PFSK-1 (cell line): ENCODE measurements at regions not wholly inside any gene's neighbourhood (a gene's known extent, or its start where the extent isn't known, plus 50 kb on each side); places are given as distances from the start of the nearest gene placed in this dataset.

Experiments used
- FOXP2 ChIP-seq: optimal IDR thresholded peaks from 2 replicates; pipeline ENCODE3; 2011; ENCODE audit warnings: borderline replicate concordance, control low read depth, inconsistent platforms; ENCODE audit not compliant: insufficient read depth; ENCODE audit errors: extremely low read length, extremely low read depth
- POLR2AphosphoS5 ChIP-seq: IDR thresholded peaks from 2 replicates; pipeline ENCODE4 v1.6.1; 2012; ENCODE audit warnings: low read depth, mild to moderate bottlenecking, control low read depth, low read length, moderate library complexity
- SIN3A ChIP-seq: IDR thresholded peaks from 2 replicates; pipeline ENCODE4 v1.6.1; 2012; ENCODE audit warnings: mild to moderate bottlenecking, low read length, moderate library complexity, borderline replicate concordance; ENCODE audit not compliant: insufficient read depth
- TAF1 ChIP-seq: IDR thresholded peaks from 2 replicates; pipeline ENCODE4 v1.6.1; 2012; ENCODE audit warnings: low read length, control low read depth, borderline replicate concordance; ENCODE audit not compliant: insufficient read depth
- TF ChIP-seq, protein P1 (sequence below), 2 experiments: IDR thresholded peaks; 2 replicates each; pipeline versions ENCODE4 v1.6.1 to v1.8.0; 2011 to 2012; ENCODE audit warnings: low read depth in 2 of 2, low read length in 2 of 2, control low read depth in 1 of 2, inconsistent platforms in 1 of 2, mild to moderate bottlenecking in 1 of 2, moderate library complexity in 1 of 2; ENCODE audit not compliant: insufficient read depth in 1 of 2

DNA sequence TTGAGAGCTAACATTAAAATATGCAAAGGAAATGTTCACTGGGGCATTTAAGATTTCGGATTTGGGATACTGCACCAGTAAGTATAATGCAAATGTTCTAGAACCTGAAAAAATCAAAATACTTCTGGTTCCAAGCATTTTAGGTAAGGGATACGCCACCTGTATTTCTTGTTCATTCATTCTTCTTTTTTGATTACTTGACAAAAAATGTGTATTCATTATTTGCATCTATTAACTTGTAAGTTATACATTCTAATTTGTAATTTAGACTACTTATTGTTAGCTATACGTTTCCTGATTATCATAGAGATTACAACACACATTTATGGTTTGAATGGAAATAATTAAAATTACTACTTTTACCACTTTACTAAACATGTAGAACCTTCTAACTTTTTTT, 486.9 kb downstream of the SOX5 start:
- TF ChIP-seq SIN3A (no peak), POLR2AphosphoS5 (no peak), TAF1 (no peak), FOXP2 (no peak)
- TF ChIP-seq, protein P1, sequence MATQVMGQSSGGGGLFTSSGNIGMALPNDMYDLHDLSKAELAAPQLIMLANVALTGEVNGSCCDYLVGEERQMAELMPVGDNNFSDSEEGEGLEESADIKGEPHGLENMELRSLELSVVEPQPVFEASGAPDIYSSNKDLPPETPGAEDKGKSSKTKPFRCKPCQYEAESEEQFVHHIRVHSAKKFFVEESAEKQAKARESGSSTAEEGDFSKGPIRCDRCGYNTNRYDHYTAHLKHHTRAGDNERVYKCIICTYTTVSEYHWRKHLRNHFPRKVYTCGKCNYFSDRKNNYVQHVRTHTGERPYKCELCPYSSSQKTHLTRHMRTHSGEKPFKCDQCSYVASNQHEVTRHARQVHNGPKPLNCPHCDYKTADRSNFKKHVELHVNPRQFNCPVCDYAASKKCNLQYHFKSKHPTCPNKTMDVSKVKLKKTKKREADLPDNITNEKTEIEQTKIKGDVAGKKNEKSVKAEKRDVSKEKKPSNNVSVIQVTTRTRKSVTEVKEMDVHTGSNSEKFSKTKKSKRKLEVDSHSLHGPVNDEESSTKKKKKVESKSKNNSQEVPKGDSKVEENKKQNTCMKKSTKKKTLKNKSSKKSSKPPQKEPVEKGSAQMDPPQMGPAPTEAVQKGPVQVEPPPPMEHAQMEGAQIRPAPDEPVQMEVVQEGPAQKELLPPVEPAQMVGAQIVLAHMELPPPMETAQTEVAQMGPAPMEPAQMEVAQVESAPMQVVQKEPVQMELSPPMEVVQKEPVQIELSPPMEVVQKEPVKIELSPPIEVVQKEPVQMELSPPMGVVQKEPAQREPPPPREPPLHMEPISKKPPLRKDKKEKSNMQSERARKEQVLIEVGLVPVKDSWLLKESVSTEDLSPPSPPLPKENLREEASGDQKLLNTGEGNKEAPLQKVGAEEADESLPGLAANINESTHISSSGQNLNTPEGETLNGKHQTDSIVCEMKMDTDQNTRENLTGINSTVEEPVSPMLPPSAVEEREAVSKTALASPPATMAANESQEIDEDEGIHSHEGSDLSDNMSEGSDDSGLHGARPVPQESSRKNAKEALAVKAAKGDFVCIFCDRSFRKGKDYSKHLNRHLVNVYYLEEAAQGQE (IDR thresholded peaks at IDR 0.05; ENCODE audit: insufficient read depth in 1 of 2, low read depth in 2 of 2, low read length in 2 of 2): no peak

DNA sequence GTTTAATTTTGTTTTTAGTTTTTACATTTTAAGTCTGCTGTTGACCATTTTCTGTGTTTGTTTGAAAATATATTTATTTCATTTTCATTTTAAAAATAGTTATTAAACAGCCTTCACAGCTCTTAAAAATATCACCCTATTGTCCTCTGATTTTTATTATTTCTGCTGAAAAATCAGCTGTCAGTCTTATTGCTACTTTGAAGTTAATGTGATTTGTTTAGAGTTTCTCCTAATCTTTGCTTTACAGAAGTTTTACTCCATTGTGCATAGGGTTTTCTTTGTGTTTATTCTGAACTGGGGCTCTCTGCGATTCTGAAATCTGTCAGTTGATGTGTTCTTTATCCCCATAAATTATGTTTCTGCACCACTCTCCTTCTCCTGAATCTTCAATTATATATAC, 486.3 kb downstream of the SOX5 start:
- no peak for TF ChIP-seq SIN3A
- TF ChIP-seq FOXP2: no peak
- no peak for TF ChIP-seq TAF1
- TF ChIP-seq POLR2AphosphoS5: no peak

DNA sequence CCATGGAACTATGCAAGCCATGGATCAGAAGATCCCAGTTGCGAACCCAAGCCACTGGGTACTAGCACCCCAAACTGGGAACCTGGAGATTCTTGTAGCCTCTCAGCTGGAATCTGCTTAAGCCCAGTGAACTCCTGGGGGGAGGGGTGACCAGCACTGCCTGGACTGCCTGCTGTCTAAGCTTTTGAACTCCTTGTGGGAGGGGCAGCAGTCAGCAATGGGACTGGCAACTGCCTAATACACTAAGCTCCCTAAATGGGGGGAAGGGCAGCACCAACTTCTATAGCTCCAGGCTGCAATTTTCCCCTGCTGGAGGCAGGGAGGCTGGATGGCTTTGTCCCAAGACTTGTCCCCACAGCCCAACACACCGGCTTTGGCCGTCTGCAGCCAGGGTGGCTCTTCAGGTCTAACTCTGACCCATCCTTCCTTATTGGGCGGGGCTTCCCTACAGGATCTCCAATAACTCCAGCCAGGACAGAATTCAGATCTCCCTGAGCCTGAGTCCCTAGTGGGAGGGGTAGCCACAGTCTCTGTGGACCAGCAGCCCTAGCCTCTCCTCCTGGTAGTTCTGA, 485.1 kb downstream of the SOX5 start:
- TF ChIP-seq, protein P1 (IDR thresholded peaks at IDR 0.05; ENCODE audit: insufficient read depth in 1 of 2, low read depth in 2 of 2, low read length in 2 of 2): no peak
- TF ChIP-seq FOXP2 (no peak), SIN3A (no peak), POLR2AphosphoS5 (no peak), TAF1 (no peak)

DNA sequence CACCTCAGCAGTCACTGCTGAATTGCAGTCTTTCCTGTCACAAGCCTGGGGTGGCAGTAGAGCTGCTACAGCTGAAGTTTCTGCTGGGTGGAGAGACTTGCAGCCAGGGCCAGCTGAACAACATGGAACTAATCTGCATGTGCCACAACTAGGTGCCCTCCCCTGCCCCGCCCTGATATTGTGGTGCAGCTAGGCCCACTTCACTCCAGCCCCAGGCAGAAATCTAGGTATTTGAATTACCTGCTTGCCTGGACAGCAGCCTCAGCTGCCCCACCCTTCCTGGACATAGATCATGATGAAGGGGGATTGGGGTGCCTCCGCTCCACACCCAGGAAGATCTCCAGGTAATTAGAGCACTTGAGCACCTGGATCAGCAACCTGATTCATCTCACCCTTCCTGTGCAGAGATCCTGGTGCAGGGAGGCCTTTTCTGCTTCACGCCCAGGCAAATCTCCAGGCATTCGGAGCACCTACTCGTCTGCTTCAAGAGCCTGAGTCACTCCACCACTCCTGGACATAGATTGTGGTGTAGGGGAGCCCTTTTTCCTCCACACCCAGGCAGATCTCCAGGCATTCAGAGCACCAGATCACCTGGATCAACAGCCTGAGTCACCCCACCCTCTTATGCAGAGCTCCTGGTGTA, 477.0 kb downstream of the SOX5 start:
- TF ChIP-seq TAF1 (no peak), FOXP2 (no peak), SIN3A (no peak), POLR2AphosphoS5 (no peak)
- TF ChIP-seq, protein P1 (IDR thresholded peaks at IDR 0.05; ENCODE audit: insufficient read depth in 1 of 2, low read depth in 2 of 2, low read length in 2 of 2): no peak

DNA sequence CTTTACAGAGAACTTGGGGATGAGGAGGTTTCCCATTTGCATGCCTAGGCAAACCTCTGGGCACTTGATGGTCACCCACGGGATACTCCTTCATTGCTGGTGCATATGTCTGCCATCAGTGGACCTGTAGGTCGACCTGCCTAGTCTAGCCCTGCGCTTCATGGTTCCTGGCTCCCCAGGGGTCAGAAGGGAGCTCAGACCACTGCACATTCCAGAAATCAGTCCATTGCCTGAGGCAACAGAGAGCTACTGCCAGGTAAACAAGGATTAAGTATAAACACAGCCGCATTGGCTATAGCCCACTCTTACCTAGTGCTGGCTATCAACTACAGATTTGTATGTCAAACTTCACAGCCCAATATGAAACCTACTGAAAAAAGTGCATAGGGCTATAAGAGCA, 476.4 kb downstream of the SOX5 start:
- TF ChIP-seq SIN3A (no peak), POLR2AphosphoS5 (no peak), FOXP2 (no peak), TAF1 (no peak)
- TF ChIP-seq, protein P1 (IDR thresholded peaks at IDR 0.05; ENCODE audit: insufficient read depth in 1 of 2, low read depth in 2 of 2, low read length in 2 of 2): no peak
